GM10266 (cell line): ENCODE measurements at regions not wholly inside any gene's neighbourhood (a gene's known extent, or its start where the extent isn't known, plus 50 kb on each side); places are given as distances from the start of the nearest gene placed in this dataset.

Source experiments
- DNase-seq: peaks from one replicate; pipeline ENCODE4 v3.0.0; 2012; ENCODE audit errors: extremely low spot score
- TF ChIP-seq, protein P1 (sequence below): IDR thresholded peaks from 2 replicates; pipeline ENCODE4 v1.5.1; 2012; ENCODE audit warnings: mild to moderate bottlenecking, low read depth; ENCODE audit not compliant: control insufficient read depth, insufficient read depth; ENCODE audit errors: missing control alignments

DNA sequence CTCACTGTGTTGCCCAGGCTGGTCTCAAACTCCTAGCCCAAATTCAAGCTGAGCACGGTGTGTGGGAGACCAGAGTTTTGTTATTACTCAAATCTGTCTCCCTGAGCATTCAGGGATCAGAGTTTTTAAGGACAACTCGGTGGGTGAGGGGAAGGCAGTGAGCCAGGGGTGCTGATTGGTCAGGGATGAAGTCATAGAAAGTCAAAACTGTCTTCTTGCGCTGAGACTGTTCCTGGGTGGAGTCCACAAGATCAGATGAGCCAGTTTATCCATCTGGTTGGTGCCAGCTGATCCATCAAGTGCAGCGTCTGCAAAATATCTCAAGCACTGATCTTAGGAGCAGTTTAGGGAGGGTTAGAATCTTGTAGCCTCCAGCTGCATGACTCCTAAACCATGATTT is 346.3 kb downstream of the TMEM114 start:
- TF ChIP-seq, protein P1, sequence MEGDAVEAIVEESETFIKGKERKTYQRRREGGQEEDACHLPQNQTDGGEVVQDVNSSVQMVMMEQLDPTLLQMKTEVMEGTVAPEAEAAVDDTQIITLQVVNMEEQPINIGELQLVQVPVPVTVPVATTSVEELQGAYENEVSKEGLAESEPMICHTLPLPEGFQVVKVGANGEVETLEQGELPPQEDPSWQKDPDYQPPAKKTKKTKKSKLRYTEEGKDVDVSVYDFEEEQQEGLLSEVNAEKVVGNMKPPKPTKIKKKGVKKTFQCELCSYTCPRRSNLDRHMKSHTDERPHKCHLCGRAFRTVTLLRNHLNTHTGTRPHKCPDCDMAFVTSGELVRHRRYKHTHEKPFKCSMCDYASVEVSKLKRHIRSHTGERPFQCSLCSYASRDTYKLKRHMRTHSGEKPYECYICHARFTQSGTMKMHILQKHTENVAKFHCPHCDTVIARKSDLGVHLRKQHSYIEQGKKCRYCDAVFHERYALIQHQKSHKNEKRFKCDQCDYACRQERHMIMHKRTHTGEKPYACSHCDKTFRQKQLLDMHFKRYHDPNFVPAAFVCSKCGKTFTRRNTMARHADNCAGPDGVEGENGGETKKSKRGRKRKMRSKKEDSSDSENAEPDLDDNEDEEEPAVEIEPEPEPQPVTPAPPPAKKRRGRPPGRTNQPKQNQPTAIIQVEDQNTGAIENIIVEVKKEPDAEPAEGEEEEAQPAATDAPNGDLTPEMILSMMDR = no peak
- no peak for DNase-seq

DNA sequence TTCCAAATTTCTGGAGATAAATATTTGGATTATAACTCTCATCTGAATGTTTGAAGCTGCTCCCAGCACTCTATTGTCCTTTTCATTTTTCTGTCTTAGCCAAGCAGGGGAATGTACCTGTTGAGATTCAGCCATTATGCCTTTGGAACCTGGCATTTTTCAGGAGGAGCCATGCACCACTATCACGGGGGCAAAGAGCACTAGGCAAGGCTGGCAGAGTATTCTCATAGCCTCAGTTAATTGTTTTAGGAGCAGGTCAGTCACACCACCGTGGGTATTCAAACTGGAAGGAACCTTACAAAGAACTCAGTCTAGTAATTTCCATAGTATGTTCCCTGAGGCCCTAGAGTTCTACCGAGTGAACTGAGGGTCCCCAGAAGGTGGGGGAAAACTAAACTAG is 348.9 kb downstream of the TMEM114 start:
- TF ChIP-seq, protein P1 = no peak
- no peak for DNase-seq

DNA sequence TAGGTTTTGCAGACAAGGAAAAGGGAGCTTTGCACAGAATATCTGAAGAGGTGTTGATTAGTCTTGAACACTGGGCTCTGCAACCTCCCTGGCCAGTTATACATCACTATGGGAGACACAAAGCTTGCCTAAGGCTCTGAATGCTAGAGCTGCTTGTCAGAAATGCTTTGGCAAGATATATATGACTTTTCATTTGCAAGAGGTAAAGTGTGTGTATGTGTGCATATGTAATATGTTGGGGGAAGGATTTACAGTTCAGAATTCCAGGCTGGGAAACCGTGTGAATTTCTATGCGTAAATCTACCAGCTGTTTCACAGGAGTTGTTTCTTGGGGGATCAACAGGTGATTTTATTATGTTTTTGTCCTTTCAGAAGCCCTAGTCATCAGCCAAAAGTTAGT is 350.9 kb downstream of the TMEM114 start:
- DNase-seq = no peak

DNA sequence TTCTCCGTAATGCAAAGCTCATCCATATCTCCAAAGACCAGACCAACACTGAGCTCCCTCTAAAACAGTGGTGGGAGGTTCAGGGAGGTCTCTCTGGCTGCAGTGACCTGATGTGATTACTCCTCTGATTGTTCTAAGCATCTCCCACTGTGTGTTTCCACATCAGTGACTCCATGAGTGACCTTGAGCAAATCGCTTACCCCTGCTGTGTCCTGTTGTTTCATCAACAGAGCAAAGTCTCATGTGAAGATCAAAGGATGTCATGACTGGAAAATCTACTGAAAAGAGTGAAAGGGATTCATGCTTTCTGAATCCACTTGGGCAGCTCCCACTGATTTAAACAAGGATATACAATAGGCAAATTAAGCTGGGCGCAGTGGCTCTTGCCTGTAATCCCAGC is 352.9 kb downstream of the TMEM114 start:
- TF ChIP-seq, protein P1 = no peak
- DNase-seq = no peak

More for the DNA sequence above, 350.9 kb downstream of the TMEM114 start:
- TF ChIP-seq, protein P1 = no peak

DNA sequence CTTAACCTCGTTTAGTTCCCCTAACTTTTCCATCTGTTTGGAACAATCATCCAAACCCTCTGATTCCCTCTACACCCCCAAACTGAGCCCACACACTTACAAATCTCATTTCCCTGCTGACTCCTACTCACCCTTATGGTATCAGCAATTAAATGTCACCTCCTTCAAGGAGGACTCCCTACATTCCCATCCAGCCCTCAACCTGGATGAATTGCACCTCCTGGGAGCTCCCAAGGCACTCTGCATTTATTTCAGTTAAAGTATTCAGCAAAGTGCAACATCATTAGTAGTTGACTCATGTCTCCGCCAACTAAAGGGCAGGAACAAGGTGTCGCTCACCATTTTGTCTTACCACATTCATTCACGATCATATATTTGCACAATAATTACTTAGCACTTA is 353.5 kb downstream of the TMEM114 start:
- TF ChIP-seq, protein P1 = no peak
- DNase-seq = no peak

DNA sequence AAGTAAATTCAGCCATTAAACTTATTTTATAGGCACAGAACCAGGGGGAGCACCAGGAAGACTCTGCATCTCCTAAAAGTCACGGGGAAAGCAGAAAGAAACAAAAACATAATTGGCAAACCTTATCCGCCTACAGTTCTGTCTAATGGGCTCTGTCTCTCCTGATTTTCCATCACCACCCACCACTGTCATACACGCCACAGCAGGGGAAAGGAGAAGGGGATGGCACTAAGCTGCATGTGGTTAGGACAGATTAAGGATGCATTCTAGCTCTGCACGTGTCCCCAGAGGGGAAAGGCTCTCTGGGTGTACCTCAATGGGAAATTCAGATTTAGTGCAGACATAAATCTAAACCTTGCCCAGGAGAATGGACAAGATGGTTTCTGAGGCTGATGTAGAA is 359.8 kb downstream of the TMEM114 start:
- DNase-seq = no peak
- TF ChIP-seq, protein P1 = no peak

DNA sequence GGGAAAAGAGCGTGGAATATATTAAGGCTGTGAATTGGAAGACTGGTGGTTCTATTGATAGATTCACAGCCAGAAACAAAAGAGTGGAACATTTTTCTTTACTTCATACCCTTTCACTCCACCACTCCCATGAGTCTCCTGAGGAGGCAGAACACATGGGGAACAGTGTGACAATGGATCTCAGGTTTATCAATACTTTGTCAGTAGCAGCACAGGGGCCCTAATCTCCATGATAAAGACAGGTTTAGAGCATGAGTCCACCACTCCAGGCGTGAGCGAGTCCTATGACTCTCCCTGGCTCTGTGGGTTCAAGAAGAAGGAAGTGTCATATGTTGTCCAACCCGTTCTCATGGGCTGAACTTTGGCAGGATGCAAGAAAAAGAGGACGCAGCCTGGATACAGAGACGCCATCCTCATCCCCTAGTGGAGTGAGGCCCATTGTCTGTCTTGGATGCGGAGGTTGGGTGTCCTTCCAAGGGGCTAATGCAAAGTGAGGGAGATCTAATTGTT is 361.2 kb downstream of the TMEM114 start:
- DNase-seq = no peak
- TF ChIP-seq, protein P1 = no peak
